Retina (tissue), 1 donor: ENCODE measurements at regions not wholly inside any gene's neighbourhood (a gene's known extent, or its start where the extent isn't known, plus 50 kb on each side); places are given as distances from the start of the nearest gene placed in this dataset.

Experiments used
- DNase-seq: peaks from one replicate; pipeline ENCODE4 v3.0.0-alpha.2; 2016

GRCh38 chr3:7793786-7794185 lies 707.8 kb upstream of the LMCD1 start:
- no peak for DNase-seq

- no peak for DNase-seq
These were observed 703.3 kb upstream of the LMCD1 start for GRCh38 chr3:7798276-7798675.

- DNase-seq: no peak
These were observed 701.4 kb upstream of the LMCD1 start for GRCh38 chr3:7800006-7800780.

GRCh38 chr3:7812490-7812889 lies 689.1 kb upstream of the LMCD1 start:
- DNase-seq: no peak

- DNase-seq: no peak
These were observed 688.3 kb upstream of the LMCD1 start for GRCh38 chr3:7813365-7813764.

GRCh38 chr3:7817239-7817638 lies 684.4 kb upstream of the LMCD1 start:
- DNase-seq: no peak

- no peak for DNase-seq
These were observed 680.7 kb upstream of the LMCD1 start for GRCh38 chr3:7820969-7821368.

- DNase-seq: no peak
These were observed 679.8 kb upstream of the LMCD1 start for GRCh38 chr3:7821858-7822257.

- no peak for DNase-seq
These were observed 660.2 kb upstream of the LMCD1 start for GRCh38 chr3:7841451-7841850.

- no peak for DNase-seq
These were observed 658.2 kb upstream of the LMCD1 start for GRCh38 chr3:7843441-7843840.

- DNase-seq: no peak
These were observed 654.6 kb upstream of the LMCD1 start for GRCh38 chr3:7847021-7847420.

- no peak for DNase-seq
These were observed 654.1 kb upstream of the LMCD1 start for GRCh38 chr3:7847521-7847920.

- DNase-seq: no peak
These were observed 647.4 kb upstream of the LMCD1 start for GRCh38 chr3:7854266-7854665.

- no peak for DNase-seq
These were observed 646.9 kb upstream of the LMCD1 start for GRCh38 chr3:7854721-7855120.

GRCh38 chr3:7865611-7866010 lies 636.0 kb upstream of the LMCD1 start:
- no peak for DNase-seq

- DNase-seq: no peak
These were observed 634.0 kb upstream of the LMCD1 start for GRCh38 chr3:7867587-7867986.

GRCh38 chr3:7871003-7871560 lies 630.5 kb upstream of the LMCD1 start:
- DNase-seq: no peak

GRCh38 chr3:7874116-7874515 lies 627.5 kb upstream of the LMCD1 start:
- no peak for DNase-seq

- no peak for DNase-seq
These were observed 625.7 kb upstream of the LMCD1 start for GRCh38 chr3:7875925-7876324.

- no peak for DNase-seq
These were observed 624.8 kb upstream of the LMCD1 start for GRCh38 chr3:7876741-7877297.

- no peak for DNase-seq
These were observed 624.3 kb upstream of the LMCD1 start for GRCh38 chr3:7877312-7877711.

- no peak for DNase-seq
These were observed 622.1 kb upstream of the LMCD1 start for GRCh38 chr3:7879572-7879971.

- no peak for DNase-seq
These were observed 619.7 kb upstream of the LMCD1 start for GRCh38 chr3:7881946-7882345.

GRCh38 chr3:7897655-7898054 lies 604.0 kb upstream of the LMCD1 start:
- DNase-seq: peak; percentile 53

GRCh38 chr3:7913283-7913682 lies 588.3 kb upstream of the LMCD1 start:
- DNase-seq: no peak
